GM12873 (cell line): ENCODE measurements at regions not wholly inside any gene's neighbourhood (a gene's known extent, or its start where the extent isn't known, plus 50 kb on each side); places are given as distances from the start of the nearest gene placed in this dataset.

ENCODE experiments used
- CTCF ChIP-seq: IDR thresholded peaks from 2 replicates; pipeline ENCODE4 v1.5.1; 2012; ENCODE audit warnings: low read depth, mild to moderate bottlenecking, moderate library complexity, low read length, control low read depth; ENCODE audit not compliant: insufficient read depth; ENCODE audit errors: missing control alignments

DNA sequence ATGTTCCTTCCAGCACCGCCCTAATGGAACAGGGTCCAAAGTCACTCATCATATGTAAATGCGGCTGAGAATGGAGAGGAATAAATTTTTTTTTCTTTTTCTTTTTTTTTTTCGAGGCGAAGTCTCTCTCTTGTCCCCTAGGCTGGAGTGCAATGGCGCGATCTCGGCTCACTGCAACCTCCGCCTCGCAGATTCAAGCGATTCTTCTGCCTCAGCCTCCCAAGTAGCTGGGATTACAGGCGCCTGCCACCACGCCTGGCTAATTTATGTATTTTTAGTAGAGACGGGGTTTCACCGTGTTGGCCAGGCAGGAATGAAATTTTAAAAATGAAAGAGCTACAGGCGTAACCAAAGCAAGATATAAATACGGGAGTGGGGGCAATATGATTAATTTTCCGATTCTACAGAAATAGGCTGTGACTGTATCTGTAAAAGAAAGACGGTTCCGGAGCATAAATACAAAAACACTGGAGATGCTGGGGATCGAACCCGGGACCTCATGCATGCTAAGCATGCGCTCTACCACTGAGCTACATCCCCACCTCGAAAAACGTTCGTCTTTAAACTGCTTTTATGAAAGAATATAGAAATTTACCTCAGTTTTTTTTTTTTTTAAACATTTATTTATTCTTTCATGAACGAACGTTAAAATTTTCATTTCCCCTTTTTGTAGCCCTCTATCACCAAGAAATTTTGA lies 132.2 kb downstream of the GPX5 start:
- no peak for TF ChIP-seq CTCF

- TF ChIP-seq CTCF, result no peak
These were observed 133.0 kb downstream of the GPX5 start for GRCh38 chr6:28658475-28659249.

DNA sequence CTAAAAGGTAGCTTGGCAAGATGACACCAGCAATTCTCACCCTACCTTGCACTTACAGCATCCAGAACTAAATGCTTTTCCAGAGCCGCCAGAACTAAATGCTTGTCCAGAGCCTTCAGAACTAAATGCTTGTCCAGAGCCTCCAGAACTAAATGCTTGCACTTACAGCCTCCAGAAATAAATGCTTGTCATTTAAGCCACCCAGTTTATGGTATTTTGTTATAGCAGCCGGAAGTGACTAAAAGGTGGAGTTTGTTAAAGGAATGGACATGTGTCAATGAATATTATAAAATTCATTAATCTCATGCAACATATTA lies 133.5 kb downstream of the GPX5 start:
- TF ChIP-seq CTCF, result no peak

DNA sequence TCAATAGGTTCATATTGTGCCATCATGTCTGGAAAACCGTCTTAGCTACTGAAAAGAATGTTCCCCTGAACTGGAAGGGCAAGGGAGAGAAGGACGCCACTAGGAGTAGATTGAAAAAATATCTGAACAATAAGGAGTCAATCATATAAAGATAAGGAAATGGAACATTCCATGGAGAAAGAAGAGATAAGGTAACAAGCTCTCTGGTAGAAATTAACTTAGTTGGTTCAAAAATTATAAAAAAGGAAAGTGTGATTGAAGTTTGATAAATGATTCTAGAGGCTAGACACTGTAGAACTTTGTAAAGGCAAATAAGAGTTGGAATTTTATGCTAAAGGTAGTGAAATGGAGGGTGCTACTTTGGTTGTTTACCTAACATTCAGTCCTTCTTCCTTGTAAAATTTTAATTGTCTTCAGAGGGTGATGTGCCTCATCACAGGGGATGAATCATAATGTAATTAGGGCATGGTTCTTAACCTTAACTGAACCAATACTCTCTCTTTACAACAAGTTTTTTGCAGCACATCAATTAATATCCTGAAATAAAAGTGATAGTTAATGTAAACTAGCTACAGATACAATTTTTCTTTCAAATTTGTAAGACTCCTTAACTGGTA lies 135.5 kb downstream of the GPX5 start:
- no peak for TF ChIP-seq CTCF

GRCh38 chr6:28664870-28665396 lies 139.3 kb downstream of the GPX5 start:
- TF ChIP-seq CTCF, result no peak

- TF ChIP-seq CTCF, result no peak
These were observed 147.7 kb downstream of the GPX5 start for GRCh38 chr6:28673417-28673786.
